ENCODE measurements at regions not wholly inside any gene's neighbourhood (a gene's known extent, or its start where the extent isn't known, plus 50 kb on each side); places are given as distances from the start of the nearest gene placed in this dataset.

DNA sequence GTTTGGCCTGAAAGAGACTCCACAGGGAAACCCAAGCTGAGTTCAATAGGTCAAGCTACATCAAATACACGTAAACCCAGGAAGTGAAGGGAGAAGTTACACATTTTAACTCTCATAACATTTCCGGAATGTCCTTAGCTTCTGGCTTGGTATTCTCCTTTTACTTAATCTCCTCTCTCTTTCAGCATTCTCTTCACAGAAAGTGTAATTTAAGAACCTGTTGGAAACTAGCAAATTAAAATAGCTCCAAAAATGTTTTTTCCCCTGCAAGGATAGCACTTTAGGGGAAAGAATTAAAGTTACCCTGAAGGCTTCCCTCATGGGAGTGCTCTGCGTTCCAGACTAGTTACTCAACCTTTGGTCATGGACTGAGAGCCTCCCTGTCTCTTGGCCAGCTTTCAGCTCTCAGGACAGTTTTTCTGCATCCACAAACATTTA is 292.7 kb upstream of the TARS1 start:
- DNase-seq (ENCODE audit: low spot score), result peak; percentile 2

DNA sequence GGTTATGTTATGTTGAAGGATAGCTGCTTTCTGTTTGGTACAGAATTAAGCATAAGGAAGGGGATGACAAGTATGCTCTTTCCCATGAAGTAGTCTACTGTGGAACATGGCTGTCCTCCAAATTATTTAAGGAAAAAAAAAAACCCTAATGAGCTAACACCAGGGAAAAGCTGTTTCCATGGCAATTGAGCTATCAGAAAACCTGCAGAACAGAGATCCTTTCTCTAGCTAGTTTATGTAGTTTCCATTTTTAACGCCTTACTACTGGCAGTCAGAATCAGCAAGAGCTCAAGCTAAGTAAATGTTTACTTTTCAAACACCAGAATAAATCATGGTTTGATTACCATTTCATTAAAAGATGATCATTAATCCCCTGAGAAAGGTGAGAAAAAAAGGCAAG is 287.4 kb upstream of the TARS1 start:
- DNase-seq (ENCODE audit: low spot score), result no peak

DNA sequence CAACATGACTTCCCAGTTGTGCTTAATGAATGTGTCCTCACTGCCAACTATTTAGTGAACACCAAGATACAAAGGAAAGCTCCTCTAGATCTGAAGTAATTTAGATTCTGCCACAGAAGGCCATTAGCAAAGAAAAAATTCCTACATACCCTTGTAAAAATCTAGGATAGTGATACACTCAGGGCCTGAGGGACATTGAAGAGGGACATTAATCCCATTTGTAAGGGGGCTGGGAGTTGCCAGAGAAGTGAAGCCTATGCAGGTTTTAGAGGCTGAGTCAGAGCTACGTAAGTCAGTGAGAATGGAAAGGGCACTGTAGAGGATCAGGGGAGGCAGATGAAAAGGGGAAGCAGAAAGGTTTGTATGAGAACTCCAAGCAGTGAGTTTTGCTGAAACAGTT is 286.9 kb upstream of the TARS1 start:
- no peak for DNase-seq (ENCODE audit: low spot score)

DNA sequence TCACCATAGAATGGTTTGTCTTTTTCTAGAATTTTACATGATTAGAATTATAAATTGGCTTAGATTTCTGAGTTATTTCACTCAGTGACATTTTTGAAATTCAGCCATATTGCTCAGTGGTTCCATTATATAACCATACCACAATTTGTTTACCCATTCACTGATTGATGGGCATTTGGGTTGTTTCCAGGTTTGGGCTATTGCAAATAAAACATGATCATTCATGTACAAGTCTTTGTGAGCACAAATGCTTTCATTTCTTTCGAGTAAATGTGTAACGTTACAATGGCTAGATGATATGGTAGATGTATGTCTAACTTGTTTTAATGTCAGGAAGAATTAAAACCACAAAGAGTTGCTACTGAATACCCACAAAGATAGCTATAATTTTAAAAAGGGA is 279.9 kb upstream of the TARS1 start:
- DNase-seq (ENCODE audit: low spot score), result no peak

DNA sequence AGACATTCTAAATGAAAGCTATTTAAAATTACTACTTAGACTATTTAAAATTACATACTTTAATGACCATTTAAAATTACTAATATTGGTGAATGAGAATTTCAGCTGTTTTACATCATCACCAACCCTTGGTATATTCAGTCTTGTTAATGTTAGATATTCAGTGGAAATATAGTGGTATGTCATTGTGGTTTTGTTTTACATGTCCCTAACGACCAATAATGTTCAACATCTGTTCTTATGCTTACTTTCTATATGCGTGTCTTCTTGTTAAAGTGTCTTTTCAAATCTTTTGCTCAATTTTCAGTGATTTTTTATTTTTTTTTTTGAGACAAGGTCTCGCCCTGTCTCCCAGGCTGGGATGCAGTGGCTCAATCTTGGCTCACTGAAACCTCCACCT is 279.3 kb upstream of the TARS1 start:
- no peak for DNase-seq (ENCODE audit: low spot score)

DNA sequence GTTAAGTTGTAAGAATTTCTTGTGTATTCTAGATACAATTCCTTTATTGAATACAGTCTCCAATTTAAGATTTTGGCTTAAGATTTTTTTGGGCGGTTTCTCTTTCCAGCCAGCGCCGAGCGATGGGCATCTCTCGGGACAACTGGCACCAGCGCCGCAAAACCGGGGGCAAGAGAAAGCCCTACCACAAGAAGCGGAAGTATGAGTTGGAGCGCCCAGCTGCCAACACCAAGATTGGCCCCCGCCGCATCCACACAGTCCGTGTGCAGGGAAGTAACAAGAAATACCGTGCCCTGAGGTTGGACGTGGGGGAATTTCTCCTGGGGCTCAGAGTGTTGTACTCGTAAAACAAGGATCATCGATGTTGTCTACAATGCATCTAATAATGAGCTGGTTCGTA is 278.7 kb upstream of the TARS1 start:
- DNase-seq (ENCODE audit: low spot score), result no peak

DNA sequence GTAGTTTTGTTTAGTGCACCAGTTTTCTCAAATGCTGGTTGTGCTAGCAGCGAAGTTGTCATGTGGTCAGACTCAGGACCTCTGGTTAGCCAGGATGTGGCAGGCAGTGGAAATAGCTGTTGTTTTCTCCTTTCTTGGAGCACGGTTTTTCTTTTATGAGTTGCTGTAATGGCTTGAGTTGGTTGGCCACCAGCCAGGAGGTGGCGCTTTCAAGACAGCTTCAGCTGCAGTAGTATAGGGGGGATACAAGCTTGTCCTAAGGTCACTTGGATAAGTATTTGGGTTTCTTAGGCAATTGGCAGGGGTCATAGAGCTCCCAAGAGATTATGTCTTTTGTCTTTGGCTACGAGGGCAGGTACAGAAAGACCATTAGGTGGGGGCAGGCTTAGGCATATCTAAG is 274.2 kb upstream of the TARS1 start:
- DNase-seq (ENCODE audit: low spot score), result no peak

DNA sequence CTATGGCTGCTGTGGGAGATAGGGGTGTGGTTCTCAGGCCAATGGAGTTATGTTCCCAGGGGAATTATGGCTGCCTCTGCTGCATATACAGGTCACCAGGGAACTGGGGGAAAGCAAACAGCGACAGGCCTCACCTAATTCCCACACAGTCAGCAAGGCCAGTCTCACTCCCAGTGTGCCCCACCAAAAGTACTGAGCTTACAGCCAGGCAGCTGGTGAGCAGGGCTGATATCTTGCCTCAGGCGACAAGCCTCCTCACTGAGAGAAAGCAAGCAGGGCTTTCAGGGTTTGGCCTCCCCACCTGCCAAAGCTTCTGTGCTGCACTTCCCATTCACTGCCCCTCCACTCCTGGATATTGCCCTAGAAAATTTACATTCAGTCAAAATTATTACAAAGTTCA is 273.8 kb upstream of the TARS1 start:
- no peak for DNase-seq (ENCODE audit: low spot score)

DNA sequence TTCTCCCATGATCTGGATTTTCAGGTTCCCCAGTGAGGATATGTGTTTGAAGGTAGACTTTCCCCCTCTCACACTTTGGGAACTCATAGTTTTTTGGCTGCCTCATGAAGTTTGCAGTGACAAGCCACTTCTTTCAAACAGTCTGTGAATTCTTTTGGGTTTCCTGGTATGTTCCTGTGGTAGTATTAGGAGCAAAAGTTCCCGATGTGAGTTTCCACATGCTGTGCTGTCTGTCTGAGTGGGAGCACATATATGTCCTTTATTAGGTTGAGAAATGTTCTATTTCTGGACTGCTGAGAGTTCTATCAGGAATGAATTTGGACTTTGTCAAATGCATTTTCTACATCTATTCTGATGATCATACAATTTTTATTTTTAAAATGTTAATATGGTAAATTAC is 273.2 kb upstream of the TARS1 start:
- no peak for DNase-seq (ENCODE audit: low spot score)

DNA sequence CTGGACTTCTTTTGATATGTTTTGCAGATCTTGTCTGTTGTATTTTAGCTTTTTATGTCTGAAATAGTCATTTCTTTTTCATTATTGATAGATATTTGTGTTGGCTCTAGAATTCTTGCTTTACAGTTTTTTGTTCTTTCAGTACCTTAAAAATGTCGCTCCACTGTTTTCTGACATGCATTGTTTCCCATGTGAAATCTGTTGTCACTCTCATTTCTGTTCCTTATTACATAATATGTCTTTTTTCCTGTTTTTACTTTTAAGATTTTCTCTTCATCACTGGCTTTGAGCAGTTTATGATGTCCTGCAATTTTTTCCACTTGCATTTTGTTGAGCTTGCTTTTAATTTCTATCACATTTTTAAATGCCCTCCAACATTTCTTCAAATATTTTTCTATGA is 270.4 kb upstream of the TARS1 start:
- DNase-seq (ENCODE audit: low spot score), result no peak

DNA sequence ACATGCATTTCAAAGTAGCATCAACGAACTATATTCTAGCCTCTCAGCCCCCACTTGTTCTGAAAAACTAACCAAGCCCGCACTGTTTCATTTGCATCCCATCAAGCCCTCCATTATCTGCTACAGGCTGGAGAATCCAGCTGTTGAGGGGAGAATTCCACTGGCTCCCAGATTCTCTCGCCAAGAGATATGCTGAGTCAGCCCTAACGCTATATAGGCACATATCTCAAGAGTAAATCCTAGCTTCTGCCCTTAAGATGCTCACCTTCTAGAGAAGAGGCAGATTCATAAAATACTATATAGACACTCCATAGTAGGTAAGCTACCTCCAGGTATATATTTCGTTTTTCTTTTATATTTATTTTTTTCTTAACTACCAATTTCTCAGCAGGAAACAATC is 266.4 kb upstream of the TARS1 start:
- no peak for DNase-seq (ENCODE audit: low spot score)

DNA sequence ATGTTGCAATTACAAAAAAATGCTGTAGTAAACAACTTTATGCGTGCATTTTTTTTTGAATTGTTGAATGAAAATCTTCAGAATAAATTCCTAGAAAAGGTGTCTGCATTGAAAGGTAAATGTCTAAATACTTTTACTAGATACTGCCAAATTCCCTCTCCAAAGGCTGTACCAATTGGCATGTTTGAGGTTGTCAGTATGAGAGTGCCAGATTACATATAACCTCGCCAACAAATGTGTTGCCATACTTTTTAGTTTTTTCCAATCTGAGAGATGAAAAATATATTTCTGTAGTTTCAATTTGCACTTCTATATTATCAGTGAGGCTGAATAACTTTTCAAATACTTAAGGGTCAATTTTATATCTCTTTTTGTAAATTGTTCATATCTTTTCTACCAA is 261.5 kb upstream of the TARS1 start:
- DNase-seq (ENCODE audit: low spot score), result no peak

DNA sequence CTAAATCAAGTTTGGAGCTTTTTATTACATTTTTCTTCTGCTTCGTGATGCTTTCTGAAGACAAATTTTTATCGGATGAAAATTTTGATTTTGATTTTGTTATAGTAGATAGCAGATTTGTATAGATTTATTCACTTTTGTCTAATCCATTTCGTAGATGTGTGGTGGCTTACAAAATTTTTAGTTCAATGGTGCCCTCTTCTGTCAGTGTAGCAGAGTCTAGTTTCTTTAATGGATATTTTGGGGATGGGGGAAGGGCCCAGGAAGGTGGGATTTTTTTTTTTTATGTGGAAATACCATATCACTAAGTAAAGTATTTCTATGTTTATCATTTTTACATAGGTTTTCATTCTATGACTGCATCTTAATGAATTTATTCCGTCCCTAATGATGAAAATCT is 259.9 kb upstream of the TARS1 start:
- DNase-seq (ENCODE audit: low spot score), result peak; percentile 3

DNA sequence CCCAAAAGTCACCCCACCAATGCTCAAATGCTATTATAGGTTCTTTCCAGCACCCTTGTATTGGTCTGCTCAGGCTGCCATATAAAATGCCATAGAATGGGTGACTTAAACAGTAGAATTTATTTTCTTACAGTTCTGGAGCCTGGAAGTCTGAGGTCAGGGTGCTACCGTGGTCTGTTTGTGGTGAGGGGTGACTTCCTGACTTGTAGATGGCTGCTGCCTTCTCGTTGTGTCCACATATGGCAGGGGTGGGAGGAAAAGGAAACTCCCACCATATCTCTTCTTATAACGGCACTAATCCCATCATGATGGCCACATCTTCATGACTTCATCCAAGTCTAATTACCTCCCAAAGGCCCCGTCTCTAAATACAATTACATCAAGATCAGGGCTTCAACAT is 257.8 kb upstream of the TARS1 start:
- no peak for DNase-seq (ENCODE audit: low spot score)

DNA sequence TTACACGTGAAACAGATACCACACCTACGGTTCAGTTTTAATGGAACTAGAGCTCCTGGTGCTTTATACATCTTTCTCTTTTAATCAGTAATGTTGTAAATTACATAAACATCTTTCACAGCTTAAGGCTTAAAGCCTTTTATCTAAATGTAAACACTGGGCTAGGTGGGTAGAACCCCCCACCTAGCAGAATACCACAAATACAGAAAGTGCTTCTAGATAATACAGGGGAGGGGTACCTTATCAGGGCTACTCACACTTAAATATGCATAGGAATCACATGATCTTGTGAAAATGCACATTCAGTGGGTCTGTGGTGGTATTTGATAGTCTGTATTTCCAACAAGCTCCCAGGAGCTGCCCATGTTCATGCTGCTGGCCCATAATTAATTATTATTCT is 256.4 kb upstream of the TARS1 start:
- no peak for DNase-seq (ENCODE audit: low spot score)

DNA sequence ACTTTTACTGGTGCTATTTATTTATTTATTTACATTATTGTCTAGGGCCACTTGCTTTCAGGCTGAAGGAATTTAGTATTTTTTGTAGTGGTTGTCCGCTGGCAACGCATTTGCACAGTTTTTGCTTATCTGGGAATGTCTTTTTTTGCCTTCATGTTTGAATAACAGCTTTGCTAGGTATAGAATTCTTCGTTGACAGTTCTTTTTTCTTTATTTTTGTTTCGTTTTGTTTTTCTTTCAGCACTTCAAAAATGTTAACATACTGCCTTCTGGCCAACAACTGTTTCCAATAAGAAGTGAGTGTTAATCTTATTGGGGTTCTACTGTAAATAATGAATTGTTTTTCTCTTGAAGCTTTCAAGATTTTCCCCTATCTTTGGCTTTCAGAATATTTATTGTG is 252.7 kb upstream of the TARS1 start:
- no peak for DNase-seq (ENCODE audit: low spot score)

DNA sequence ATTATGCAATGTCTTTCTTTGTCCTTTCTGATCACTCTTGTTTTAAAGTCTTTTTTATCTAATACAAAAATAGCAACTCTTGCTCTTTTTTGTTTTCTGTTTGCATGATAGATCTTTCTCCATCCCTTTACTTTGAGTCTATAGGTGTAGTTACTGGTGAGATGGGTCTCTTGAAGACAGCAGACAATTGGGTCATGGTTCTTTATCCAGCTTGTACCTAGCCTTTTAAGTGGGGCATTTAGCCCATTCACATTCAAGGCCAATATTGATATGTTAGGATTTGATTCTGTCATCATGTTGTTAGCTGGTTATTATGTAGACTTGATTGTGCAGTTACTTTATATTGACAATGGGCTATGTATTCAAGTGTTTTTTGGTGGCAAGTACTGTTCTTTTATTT is 245.9 kb upstream of the TARS1 start:
- DNase-seq (ENCODE audit: low spot score), result no peak

DNA sequence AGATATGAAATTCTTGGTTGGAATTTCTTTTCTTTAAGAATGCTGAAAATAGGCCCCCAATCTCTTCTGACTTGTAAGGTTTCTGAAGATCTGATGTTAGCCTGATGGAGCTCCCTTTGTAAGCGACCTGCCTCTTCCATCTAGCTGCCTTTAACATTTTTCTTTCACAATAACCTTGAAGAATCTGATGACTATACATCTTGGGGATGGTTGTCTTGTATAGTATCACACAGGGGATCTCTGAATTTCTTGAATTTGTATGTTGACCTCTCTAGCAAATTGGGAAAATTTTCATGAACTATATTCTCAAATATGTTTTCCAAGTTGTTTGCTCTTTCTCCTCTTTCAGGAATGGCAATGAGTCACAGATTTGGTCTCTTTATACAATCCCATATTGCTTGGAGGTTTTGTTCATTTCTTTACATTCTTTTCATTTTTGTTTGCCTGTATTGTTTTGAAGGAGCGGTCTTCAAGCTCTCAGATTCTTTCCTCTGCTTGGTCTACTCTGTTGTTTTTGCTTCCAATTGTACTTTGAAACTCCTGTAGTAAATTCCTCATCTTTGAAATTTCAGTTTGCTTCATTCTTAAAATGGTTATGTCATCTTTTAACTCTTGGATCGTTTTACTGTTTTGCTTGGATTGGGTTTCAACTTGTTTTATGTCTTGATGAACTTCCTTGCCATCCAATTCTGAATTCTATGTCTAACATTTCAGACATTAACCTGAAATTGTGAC is 245.2 kb upstream of the TARS1 start:
- DNase-seq (ENCODE audit: low spot score), result no peak

DNA sequence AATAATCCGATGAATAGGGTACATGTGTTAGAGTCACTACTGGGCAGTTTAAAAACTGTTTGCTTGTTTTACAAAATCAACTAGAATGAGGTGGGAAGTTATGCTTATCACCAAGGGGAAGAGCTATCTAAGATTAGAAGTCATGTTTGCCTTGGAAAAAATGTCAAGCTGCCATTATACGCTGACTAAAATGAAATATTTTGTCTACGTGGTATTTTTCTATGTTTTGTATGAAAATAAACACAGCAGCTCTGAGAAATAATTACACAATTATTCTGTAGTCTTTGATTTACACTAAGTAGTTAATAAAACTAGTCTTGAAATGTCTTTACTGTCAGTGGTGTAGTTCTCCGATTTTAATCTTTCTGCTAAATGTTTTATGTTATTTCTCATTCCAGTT is 241.9 kb upstream of the TARS1 start:
- no peak for DNase-seq (ENCODE audit: low spot score)

DNA sequence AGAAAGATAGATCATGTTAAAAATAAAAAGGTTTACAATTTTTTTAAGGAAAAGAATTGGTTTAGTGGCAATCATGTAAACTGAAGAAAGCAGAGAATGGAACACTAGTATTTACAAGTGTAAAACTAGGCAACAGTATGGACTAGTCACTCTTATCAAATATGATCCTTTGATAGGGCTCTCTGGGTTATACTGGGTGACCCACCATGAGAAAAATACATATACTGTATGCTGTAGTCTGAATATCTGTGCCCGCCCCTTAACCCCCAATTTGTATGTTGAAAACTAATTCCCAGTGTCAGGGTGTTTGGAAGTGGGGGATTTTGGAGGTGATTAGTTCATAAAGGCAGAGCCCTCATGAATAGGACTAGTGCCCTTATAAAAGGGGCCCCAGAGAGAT is 236.8 kb upstream of the TARS1 start:
- no peak for DNase-seq (ENCODE audit: low spot score)

DNA sequence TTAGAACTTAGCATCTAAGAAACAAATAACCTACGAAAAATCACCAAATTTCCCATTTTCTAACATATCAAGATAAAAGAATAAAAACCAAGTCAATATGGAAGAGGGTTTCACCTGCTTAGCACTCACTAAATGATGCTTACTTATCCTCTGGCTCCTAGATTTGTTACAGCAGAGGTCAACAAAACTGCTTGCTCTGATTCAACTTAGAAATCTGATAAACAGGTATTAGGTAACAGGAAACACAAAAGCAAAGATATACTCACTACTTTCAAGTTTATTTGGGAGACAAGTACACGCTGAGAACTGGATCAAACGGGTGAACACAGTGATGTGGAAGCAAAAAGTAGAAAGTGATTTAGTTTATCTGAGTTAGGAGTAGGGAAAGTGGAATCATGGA is 235.7 kb upstream of the TARS1 start:
- DNase-seq (ENCODE audit: low spot score), result no peak

DNA sequence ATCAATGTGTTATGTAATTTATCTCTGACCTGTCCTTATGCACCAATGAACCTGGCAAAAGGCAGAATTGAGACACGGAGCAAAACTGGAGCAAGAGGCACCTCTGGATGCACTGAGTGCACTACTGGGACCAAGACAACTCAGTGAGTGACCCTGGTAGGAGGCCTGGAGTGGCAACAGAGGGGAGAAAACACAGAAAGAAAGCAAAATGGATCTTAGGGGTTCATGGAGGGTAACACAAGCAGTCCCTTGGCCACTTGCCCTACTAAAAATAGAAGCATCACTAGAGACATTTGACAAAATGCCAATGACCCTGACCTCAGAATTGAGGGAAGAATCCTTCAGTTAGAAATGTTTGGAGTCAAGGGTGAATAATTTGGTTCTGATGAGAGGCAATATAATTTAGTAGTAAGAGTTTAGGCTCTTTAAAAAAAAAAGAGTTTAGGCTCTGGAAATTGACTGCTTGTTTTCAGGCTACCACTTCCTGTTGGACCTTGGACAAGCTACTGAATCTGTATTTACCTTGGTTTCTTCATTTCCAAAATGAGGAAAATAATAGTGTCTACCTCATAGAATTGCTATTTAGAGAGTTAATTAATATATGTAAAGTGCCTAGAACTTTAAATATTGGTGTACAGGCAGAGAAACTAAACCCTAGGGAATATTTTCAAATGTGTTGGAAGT is 234.9 kb upstream of the TARS1 start:
- DNase-seq (ENCODE audit: low spot score), result no peak

DNA sequence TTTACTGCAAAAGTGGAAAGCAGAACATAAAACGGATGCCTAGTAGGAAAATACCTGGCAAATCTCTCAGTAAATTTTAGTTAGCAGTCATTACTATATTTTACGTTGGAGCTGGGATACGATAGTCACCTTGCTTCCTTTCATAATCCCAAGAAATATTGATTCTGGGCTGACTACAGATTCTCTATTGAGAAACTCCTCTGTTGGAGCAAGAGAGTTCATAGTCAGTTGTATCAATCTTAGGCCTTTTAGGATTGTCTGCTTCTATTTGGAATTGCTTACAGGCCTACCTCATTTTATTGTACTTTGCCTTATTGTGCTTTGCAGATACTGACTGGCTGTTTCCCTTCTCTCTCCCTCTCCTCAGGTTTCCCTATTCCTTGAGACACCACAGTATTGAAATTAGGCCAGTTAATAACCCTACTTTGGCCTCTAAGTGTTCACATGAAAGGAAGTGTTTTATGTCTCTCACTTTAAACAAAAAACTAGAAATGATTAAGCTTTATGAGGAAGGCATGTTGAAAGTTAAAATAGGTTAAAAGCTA is 233.7 kb upstream of the TARS1 start:
- no peak for DNase-seq (ENCODE audit: low spot score)

DNA sequence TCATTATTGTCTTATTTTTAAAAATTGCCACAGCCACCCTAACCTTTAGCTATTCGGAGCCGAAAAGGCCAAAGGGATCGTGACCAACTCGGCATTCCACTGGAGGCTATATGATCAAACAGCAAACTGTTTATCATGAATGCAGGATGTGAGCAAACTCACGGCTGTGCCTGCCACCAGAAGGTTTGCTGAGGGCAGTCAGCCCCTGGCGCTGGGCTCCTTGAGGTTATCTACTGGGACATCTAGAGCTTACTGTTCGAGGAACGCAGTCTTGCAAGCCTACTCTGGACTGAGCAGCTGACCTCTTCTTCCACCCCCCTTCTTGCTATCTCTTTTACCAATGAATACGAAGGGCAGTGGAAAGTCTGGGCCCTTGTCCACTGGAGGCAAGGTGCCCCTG is 231.5 kb upstream of the TARS1 start:
- DNase-seq (ENCODE audit: low spot score), result no peak

Measured in COLO829 (cell line).